HG03457 (cell line): ENCODE measurements at regions not wholly inside any gene's neighbourhood (a gene's known extent, or its start where the extent isn't known, plus 50 kb on each side); places are given as distances from the start of the nearest gene placed in this dataset.

ENCODE experiments used
- ATAC-seq: cut with Tn5 transposase; IDR thresholded peaks from one replicate; pipeline ENCODE4 v1.9.1; 2021; ENCODE audit warnings: moderate number of reproducible peaks; ENCODE audit not compliant: unreplicated experiment

GRCh38 chr2:22990246-22990645 lies 394.7 kb upstream of the KLHL29 start:
- no peak for ATAC-seq

GRCh38 chr2:22991844-22992243 lies 393.1 kb upstream of the KLHL29 start:
- no peak for ATAC-seq

GRCh38 chr2:22992441-22992840 lies 392.5 kb upstream of the KLHL29 start:
- no peak for ATAC-seq

GRCh38 chr2:22993250-22993649 lies 391.7 kb upstream of the KLHL29 start:
- no peak for ATAC-seq

- no peak for ATAC-seq
Measured at GRCh38 chr2:22995576-22995975, 389.4 kb upstream of the KLHL29 start.

GRCh38 chr2:22996911-22997310 lies 388.1 kb upstream of the KLHL29 start:
- no peak for ATAC-seq

GRCh38 chr2:22998359-22998758 lies 386.6 kb upstream of the KLHL29 start:
- ATAC-seq = no peak

- ATAC-seq = no peak
Measured at GRCh38 chr2:22999951-23000350, 385.0 kb upstream of the KLHL29 start.

- ATAC-seq = no peak
Measured at GRCh38 chr2:23002234-23002633, 382.7 kb upstream of the KLHL29 start.

- no peak for ATAC-seq
Measured at GRCh38 chr2:23005469-23005868, 379.5 kb upstream of the KLHL29 start.

- no peak for ATAC-seq
Measured at GRCh38 chr2:23007631-23008235, 377.2 kb upstream of the KLHL29 start.

GRCh38 chr2:23008440-23008839 lies 376.5 kb upstream of the KLHL29 start:
- no peak for ATAC-seq

GRCh38 chr2:23008951-23009350 lies 376.0 kb upstream of the KLHL29 start:
- no peak for ATAC-seq

GRCh38 chr2:23009545-23010149 lies 375.3 kb upstream of the KLHL29 start:
- ATAC-seq = no peak

- no peak for ATAC-seq
Measured at GRCh38 chr2:23012499-23012898, 372.5 kb upstream of the KLHL29 start.

- ATAC-seq = no peak
Measured at GRCh38 chr2:23015651-23016200, 369.3 kb upstream of the KLHL29 start.

GRCh38 chr2:23019476-23019875 lies 365.5 kb upstream of the KLHL29 start:
- no peak for ATAC-seq

GRCh38 chr2:23020659-23021058 lies 364.3 kb upstream of the KLHL29 start:
- no peak for ATAC-seq

- ATAC-seq = no peak
Measured at GRCh38 chr2:23021311-23022120, 363.5 kb upstream of the KLHL29 start.

GRCh38 chr2:23023722-23024121 lies 361.3 kb upstream of the KLHL29 start:
- ATAC-seq = no peak

- ATAC-seq = no peak
Measured at GRCh38 chr2:23026671-23027070, 358.3 kb upstream of the KLHL29 start.

- no peak for ATAC-seq
Measured at GRCh38 chr2:23027396-23027795, 357.6 kb upstream of the KLHL29 start.
